Embryonic facial prominence (tissue), 1 donor: ENCODE measurements at regions not wholly inside any gene's neighbourhood (a gene's known extent, or its start where the extent isn't known, plus 50 kb on each side); places are given as distances from the start of the nearest gene placed in this dataset.
"Not testable (repeated sequence)": the region's sequence is repeated elsewhere in the genome, so short reads cannot be mapped to it uniquely, and the experiment has no call there.

ENCODE experiments used
- DNase-seq: peaks from one replicate; pipeline ENCODE4 v3.0.0-alpha.2; 2016; ENCODE audit errors: extremely low spot score

- not testable (repeated sequence) for DNase-seq
These were observed 233.6 kb upstream of the SULF2 start for GRCh38 chr20:48018851-48019250.

- DNase-seq: no peak
These were observed 232.7 kb upstream of the SULF2 start for GRCh38 chr20:48017992-48018391.

GRCh38 chr20:48017509-48017908 lies 232.2 kb upstream of the SULF2 start:
- no peak for DNase-seq

GRCh38 chr20:48015943-48016723 lies 230.9 kb upstream of the SULF2 start:
- peak; percentile 25 for DNase-seq

GRCh38 chr20:48015141-48015910 lies 230.0 kb upstream of the SULF2 start:
- DNase-seq: peak; percentile 23

GRCh38 chr20:48012401-48012974 lies 227.2 kb upstream of the SULF2 start:
- DNase-seq: no peak

GRCh38 chr20:48011025-48011424 lies 225.7 kb upstream of the SULF2 start:
- no peak for DNase-seq

GRCh38 chr20:48010623-48011022 lies 225.3 kb upstream of the SULF2 start:
- DNase-seq: no peak

GRCh38 chr20:48008850-48009515 lies 223.7 kb upstream of the SULF2 start:
- no peak for DNase-seq

- no peak for DNase-seq
These were observed 222.1 kb upstream of the SULF2 start for GRCh38 chr20:48007351-48007750.

- DNase-seq: no peak
These were observed 221.0 kb upstream of the SULF2 start for GRCh38 chr20:48006036-48006833.

- DNase-seq: no peak
These were observed 217.7 kb upstream of the SULF2 start for GRCh38 chr20:48003021-48003420.

- DNase-seq: no peak
These were observed 217.3 kb upstream of the SULF2 start for GRCh38 chr20:48002517-48002970.

GRCh38 chr20:47999166-47999565 lies 213.9 kb upstream of the SULF2 start:
- no peak for DNase-seq

GRCh38 chr20:47998736-47999135 lies 213.5 kb upstream of the SULF2 start:
- no peak for DNase-seq

- no peak for DNase-seq
These were observed 210.4 kb upstream of the SULF2 start for GRCh38 chr20:47995661-47996060.

- DNase-seq: no peak
These were observed 208.5 kb upstream of the SULF2 start for GRCh38 chr20:47993817-47994216.

- no peak for DNase-seq
These were observed 207.9 kb upstream of the SULF2 start for GRCh38 chr20:47993035-47993755.

GRCh38 chr20:47991875-47992488 lies 206.7 kb upstream of the SULF2 start:
- DNase-seq: no peak

- no peak for DNase-seq
These were observed 205.3 kb upstream of the SULF2 start for GRCh38 chr20:47990507-47991150.
